ENCODE measurements at regions not wholly inside any gene's neighbourhood (a gene's known extent, or its start where the extent isn't known, plus 50 kb on each side); places are given as distances from the start of the nearest gene placed in this dataset.
"Not testable (repeated sequence)": the region's sequence is repeated elsewhere in the genome, so short reads cannot be mapped to it uniquely, and the experiment has no call there.

DNA sequence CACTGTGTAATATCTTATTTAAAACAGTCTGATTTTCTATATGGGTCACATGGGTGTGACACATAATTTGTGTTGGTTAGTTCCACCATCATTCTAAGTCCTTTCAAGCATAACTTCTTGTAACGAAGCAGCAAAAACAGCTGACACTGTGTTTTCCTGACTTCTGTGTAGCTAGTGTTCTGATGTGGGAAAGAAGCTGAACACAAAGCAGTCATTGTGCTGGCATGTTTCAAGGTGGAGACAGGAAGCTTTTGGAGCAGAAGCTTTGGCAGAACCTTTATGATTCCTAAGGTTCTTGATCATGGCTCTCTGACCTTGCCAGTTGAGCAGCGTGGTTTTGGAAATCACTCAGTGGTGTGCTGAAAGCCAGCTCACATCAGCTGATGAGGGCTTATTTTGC is 351.7 kb upstream of the MDGA2 start:
- no peak for DNase-seq (ENCODE audit: low read depth)

DNA sequence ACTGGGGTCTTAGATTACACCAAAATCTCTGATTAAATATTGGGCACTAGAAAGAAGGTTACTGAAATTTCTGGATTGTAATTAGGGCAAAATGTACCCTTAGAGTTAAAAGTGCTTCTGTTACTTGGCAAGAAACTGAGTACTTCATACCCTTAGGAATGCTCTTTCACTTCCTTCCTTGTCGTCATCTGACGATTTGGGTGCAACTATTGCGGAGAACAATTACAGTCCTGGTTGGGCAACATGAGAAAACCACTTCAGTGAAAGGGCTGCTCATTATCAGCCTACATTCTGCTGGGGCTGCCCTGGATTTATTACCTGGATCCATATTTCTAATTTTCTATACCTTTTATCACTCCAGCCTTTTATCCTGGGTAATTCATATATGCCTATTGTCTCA is 348.5 kb upstream of the MDGA2 start:
- no peak for DNase-seq (ENCODE audit: low read depth)

DNA sequence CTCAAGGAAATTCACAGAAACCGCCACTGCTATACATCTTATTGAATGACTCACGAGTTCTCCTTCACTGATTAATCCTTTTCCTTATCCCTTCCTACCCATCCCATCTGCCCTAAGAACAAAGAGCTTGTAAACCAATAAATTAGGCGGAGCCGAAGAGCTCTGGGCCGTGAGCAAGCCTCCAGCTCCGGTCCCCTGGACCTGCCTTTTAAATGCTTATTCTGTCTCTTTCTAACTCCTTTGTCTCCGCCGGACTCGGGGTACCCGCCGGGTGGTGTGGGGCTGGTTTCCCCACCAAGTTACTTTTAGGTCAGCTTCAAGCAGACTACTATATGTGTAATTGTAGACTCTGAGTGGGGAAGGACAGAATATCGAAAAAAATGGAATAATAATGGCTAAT is 336.1 kb upstream of the MDGA2 start:
- not testable (repeated sequence) for DNase-seq (ENCODE audit: low read depth)

DNA sequence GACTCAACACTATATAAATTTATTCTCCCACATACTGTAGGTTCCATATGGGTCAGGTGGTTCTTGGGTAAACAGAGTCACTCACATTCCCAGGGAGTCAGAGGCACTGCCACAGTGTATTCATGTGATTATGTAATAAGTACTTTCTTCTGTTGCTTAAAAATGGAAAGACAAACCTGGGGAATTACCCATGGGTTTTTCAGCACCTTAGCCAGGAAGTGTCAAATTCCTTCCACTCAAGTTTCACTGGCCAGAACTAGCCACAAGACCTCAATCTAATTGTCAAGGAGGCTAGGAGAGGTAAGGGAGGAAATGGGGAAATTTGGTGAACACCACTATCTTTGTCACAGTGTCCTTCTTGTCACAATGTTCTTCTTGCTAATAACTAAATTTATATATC is 333.2 kb upstream of the MDGA2 start:
- DNase-seq (ENCODE audit: low read depth): no peak

DNA sequence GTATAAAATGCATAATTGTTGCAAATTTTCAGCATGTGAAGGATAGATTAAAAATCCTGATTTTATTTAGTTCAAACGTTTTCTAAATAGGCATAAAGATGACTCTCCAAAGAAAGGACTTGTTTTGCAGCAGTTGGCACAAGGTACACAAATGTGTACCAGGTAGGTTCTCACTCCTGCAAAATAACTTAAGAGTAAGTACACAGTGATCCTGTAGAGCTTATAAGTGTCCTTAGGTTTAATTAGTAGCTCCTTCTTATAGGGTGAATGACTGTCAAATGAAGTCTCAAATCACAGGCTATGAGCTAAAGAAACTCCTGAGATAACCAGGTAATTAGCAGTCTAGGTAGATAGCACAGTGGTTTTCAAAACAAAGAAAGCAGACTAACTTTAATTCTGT is 330.6 kb upstream of the MDGA2 start:
- DNase-seq (ENCODE audit: low read depth): no peak

DNA sequence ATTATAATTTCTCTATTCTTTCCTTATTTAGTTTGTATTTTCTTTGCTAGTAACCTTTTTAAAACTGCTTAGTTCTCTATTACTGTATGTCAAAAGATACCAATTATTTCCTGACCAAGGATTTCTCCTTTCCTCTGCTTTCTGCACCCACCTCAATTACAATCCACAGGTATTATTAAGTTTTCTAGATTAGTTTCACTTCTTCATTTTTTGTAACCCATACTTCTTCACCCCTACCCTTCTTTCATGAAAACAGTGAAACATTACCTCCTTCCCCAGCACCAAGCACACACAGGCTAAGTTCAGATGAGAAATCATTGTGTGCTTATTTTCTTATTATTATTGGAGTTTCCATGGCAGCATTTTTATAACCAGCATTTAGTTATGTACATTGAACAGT is 318.5 kb upstream of the MDGA2 start:
- no peak for DNase-seq (ENCODE audit: low read depth)

DNA sequence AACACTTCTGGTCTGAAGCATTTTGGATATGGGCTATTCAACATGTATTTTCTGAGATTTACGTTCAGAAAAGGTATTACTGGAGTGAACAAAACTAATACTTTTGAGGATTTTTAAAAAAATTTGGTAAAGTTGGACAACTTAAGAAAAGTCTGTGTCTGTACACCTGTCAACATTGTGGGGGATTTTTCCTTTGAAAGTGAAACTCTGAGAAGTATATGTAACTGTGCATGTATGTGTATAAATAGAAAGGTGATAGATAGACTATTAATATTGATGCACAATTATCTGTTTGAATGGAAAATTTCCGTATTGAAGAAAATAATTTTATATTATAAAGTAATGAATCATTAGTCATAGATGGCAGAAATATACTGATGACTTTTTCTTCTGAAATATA is 312.8 kb upstream of the MDGA2 start:
- DNase-seq (ENCODE audit: low read depth): no peak

DNA sequence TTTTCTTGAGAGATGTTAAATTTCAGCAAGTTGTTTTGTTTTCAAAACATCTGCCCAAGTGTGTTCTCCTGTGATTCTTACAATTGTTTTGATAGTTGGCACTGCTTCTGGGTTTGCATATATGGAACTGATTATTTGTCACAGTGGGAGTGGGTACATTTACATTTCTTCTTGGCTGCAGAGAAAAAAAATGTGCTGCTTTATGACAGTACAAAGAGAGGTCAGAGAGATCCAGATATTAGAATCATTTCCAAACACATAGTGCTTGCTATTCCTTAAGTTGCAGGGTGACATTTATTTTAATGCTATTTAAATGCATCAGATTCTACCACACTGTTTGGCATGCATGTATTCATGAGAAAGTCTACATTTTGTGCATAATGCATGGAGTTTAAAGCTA is 303.5 kb upstream of the MDGA2 start:
- DNase-seq (ENCODE audit: low read depth): no peak

DNA sequence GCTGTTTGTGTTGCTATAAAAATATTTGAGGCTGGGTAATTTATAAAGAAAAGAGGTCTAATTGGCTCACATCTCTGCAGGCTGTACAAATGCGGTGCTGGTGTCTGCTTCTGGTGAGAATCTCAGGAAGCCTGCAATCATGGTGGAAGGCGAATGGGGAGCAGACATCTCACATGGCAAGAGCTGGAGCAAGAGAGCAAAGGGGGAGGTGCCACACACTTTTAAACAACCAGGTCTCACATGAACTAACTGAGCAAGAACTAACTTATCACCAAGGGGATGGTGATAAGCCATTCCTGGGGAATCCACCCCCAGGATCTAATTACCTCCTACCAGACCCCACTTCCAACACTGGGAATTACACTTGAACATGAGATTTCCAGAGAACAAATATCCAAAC is 300.7 kb upstream of the MDGA2 start:
- no peak for DNase-seq (ENCODE audit: low read depth)

DNA sequence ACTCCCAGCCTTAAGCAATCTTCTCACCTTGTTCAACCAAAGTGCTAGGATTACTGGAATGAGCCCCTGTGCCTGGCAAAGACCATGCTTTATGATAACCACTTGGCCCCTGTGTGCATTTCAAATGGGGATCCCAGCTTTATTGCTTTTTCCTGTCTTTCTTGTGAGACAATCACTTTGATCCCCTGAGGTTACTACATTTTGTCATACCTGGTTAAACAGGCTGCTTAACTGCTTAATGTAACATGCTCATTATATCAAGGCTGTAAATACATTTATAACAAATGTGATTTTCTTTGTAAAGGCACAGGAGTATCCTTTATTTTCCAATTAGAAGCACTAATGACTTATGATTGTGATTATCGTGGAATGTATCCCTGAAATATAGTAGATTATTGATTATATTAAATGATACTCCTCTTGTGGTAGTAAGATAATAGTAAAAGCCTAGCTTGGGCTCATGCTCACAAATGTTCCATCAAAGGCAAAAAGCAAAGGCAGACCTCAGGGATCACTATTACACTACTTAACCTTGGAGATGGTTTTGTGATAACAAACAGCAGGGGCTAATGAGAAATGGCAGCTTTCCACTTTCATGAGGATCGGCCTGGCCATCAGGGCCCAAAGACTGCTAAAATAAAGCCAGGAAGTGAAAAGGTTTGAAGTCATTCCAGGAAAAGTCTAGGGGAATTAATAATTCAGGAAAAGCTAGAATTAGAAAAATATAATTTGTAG is 290.8 kb upstream of the MDGA2 start:
- no peak for DNase-seq (ENCODE audit: low read depth)

DNA sequence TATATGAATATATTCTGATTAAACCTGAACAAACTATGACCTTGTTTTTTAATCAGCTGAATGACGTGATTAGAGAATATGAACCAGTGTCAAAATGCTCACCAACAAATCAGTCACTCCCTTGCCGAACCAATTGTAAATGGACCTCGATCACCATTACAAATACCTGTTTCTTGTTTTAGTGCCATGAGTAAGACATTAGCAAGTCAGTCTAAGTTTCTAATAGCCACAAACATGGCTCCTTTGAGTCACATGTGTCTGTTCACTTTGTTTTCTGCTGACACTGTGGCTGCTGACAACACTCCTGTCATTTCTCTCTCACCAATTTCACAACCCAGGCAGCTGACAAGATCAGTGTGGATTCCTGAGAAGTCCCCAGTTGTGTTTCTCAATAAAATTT is 286.2 kb upstream of the MDGA2 start:
- no peak for DNase-seq (ENCODE audit: low read depth)

DNA sequence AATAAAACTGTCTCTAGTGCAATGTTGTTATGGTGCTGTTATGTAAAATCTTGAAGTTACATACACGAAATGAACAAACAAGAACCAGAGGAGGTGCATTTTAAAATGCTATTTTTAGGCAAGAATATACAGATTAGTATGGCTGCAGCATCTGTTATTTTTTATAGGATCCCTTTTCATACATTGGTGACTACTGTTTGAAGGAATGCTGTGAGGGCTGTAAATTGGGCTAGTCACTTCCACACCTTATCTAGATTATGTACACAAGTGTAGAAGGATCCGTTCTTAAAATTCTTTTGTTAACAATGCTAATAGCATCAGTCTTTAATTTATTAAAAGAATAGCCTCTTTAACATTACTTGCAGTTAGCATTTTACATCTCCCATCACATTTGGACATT is 284.3 kb upstream of the MDGA2 start:
- DNase-seq (ENCODE audit: low read depth): no peak

DNA sequence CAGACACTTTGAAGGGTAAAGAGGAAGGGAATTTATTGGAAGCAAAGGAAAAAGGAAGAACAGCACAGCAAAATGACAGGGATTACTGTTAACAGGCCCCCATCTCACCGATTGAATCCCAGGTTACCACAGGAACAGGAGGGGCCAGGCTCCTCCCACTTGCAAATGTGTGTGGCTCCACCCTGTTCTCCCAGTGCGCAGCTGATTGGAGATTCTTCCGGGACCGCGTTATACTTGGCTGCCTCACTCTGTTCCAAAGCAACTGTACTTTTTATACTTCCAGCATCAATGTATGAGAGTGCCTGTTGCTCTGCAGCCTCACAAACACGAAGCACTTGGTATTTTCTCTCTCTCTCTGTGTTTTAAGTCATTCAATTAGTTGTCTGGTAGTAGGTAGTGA is 273.6 kb upstream of the MDGA2 start:
- DNase-seq (ENCODE audit: low read depth): no peak

DNA sequence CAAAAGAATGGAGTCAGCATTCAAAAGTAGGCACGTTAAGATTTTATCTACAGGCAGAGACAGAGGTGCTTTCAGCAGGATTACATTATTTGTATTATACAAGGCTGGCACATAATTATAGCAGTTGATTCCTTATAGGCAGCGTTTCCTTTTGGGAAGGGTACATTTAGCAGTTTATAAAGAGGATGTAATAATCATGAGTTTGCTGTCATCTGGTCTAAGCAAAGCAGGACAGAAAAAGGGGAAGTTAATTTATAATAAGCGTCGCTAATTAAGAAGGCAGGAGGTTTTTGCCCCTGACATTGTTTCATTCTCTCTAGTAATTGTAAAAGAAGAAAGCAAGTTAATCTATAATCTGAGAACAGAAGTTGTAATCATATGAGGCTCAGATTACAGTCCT is 259.9 kb upstream of the MDGA2 start:
- no peak for DNase-seq (ENCODE audit: low read depth)

DNA sequence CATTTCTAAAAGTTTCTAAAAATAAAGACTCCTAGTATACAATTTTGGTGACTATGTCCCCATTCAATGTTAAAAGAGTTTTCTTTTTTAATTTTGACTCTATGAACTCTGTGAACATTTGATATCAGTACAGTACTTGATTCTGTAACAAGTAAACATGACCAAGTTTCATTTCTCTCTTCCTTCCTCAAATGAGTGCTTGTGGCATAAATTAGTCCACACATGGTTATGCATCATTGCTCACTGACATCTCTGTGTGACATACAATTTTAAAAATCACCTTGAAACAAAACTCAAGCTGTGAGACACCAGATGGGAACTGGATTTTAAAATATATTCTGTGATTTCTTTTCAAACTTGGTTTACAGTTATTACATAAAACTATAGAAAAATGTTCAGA is 253.9 kb upstream of the MDGA2 start:
- no peak for DNase-seq (ENCODE audit: low read depth)

DNA sequence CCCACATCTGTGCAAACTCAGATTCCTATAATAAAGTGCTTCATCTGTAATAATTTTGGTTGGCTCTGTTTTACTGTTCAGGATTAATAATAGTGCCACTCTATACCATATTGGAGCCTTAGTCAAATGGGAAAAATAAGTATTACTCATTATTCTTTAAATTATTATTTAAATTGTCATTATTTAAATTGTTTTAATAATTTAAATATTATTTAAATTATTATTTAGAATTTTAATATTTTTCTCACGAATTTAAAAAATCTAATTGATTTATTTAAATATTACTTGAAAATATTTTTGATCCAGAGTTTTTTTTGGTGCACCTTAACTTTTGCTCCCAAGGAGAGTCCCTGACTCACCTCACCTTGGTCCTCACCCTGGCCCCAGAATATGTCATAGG is 245.7 kb upstream of the MDGA2 start:
- DNase-seq (ENCODE audit: low read depth): no peak

DNA sequence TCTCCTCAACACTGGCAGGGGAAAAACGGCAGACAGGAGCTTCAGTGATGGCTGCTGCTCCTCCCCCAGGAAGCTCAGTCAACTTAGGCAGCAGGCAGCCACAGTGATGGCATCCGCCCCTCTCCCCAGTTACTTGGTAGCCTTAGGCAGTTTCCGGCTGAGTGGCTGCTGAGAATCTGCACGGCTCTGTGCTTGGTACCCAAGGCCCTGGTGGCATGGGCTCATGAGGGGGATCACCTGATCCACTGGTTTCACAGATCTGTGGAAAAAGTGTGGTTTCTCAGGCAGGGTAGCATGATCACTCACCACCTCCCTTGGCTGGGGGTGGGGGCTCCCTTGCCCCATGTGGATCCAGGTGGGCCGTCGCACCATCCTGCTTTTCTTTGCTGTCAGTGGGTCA is 244.6 kb upstream of the MDGA2 start:
- DNase-seq (ENCODE audit: low read depth): no peak

DNA sequence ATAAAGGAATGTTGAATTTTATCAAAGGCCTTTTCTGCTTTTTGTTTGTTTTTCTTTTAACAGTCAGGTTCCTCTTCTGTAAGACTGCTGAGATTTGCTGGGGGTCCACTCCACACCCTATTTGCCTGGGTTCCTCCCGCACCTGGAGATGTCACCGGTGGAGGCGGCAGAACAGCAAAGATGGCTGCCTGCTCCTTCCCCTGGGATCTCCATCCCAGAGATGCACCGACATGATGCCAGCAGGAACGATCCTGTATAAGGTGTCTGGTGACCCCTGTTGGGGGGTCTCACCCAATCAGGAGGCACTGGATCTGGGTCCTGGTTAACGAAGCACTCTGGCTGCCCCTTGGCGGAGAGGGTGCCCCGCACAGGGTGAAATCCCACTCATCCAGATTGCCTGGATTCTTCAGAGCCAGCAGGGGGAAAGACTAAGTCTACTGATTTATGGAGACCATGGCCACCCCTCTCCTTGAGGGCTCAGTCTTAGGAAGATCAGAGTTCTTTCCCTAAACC is 244.0 kb upstream of the MDGA2 start:
- no peak for DNase-seq (ENCODE audit: low read depth)

DNA sequence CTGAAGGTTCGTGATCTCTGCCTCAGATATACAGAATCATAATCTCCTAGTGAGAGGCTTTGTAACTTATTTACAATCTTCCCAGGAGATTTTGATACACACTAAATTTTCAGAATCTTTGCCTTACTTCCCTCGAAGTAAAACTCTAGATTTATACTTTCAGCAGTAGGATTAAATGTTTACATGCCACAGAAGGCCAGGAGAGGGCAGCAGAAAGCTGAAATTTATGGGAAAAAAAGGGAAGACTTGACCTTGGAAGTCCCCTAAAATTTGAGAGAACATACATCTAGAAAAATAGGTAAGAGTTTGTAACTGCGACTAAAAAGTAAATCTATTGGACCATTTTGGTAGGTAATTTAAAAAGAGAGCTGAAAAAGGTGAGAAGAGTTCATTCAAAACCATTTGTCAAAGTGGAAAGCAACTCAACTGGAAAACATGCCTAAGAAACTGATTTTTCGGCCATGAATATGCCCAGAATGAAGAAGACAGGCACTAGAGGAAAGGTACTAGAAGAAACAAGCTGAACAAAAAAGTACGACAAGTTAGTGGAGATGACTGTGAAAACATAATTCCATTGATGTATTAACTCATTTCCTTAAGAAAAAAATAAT is 242.0 kb upstream of the MDGA2 start:
- no peak for DNase-seq (ENCODE audit: low read depth)

DNA sequence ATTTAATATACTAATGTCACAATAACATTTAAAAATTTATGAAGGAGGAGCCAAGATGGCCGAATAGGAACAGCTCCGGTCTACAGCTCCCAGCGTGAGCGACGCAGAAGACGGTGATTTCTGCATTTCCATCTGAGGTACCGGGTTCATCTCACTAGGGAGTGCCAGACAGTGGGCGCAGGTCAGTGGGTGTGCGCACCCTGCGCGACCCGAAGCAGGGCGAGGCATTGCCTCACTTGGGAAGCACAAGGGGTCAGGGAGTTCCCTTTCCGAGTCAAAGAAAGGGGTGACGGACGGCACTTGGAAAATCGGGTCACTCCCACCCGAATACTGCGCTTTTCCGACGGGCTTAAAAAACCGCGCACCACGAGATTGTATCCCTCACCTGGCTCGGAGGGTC is 225.7 kb upstream of the MDGA2 start:
- not testable (repeated sequence) for DNase-seq (ENCODE audit: low read depth)

DNA sequence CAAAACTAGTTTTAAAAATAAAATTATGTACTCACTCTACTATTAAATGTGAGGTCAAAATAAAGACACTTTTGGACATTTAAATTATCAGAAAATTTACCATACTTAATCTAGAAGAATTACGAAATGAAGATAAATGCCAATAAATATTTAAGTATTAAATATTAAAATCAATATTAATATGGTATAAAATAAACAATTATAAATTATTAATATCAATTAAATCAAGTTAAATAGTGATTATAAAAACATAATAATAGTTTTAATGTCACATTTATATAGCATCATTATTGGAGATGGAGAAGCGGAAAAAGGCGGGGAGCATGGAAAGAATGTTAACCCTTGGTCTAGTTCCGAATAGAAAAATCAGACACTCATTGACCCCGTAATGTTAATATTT is 224.3 kb upstream of the MDGA2 start:
- DNase-seq (ENCODE audit: low read depth): no peak

DNA sequence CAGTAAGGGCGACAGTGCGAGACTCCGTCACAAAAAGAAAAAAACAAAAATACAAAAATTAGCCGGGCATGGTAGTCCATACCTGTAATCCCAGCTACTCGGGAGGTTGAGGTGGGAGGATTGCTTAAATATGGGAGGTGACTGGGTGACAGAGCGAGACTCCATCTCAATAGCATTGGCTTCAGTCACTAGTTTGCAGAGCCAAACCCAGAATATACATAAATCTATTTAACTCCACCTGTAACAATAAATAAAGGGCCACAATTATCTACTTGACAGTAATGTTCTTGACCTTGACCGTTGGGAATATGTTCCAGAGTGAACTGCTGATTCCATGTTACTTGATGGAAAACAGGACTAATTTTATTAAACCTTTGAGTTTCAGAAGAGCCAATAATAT is 198.9 kb upstream of the MDGA2 start:
- no peak for DNase-seq (ENCODE audit: low read depth)

DNA sequence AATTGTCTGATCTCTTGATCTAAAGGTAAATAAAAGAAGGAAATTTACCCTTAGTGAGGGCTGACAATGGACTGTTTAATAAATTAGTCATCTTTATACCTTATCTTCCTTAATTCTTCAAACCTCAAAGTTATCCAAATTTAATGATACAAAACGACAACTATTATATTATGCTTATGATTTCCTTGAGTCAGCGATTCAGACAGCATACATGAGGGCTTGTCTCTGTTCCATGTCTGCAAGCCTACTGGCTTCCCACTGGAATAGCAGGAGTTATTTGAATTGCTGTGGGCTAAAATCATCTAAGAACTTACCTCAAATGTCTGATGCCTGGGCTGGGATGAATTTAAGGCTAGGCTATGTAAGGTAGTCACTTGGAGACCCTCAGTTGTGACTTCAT is 197.2 kb upstream of the MDGA2 start:
- no peak for DNase-seq (ENCODE audit: low read depth)

DNA sequence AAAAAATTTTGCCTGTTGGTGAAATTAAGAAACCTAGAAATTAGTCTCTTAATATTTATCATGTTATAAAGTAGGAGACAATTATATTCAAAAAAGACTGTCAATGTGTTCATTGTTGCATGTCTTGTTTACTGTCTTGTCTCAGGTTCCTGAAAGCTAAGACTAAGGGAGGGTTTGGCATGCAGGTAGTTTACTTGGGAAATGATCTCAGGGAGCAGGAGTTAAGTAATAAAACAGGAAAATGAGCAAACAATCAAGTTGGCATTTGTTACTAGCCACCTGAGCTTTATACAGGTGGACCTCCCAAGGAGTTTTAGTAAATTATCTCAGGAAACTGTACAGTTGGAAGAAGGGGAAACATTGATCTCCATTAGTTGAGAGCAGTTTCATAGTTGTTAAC is 188.0 kb upstream of the MDGA2 start:
- DNase-seq (ENCODE audit: low read depth): no peak

Measured in T-helper 22 cell (primary cell).